SH-SY5Y (cell line): ENCODE measurements at regions not wholly inside any gene's neighbourhood (a gene's known extent, or its start where the extent isn't known, plus 50 kb on each side); places are given as distances from the start of the nearest gene placed in this dataset.

Source experiments
- GATA2 ChIP-seq: IDR thresholded peaks from 2 replicates; pipeline ENCODE4 v1.6.1; 2011; ENCODE audit warnings: mild to moderate bottlenecking, low read depth, low read length
- GATA3 ChIP-seq: IDR thresholded peaks from 2 replicates; pipeline ENCODE4 v1.6.1; 2011; ENCODE audit warnings: low read depth, mild to moderate bottlenecking, low read length, moderate library complexity

GRCh38 chrX:39499996-39500395, 597.8 kb downstream of the BCOR start:
- TF ChIP-seq GATA2 (no peak), GATA3 (no peak)
